NCI-H1436 (cell line): ENCODE measurements at regions not wholly inside any gene's neighbourhood (a gene's known extent, or its start where the extent isn't known, plus 50 kb on each side); places are given as distances from the start of the nearest gene placed in this dataset.

ENCODE experiments used
- DNase-seq: peaks from one replicate; lab custom pipeline; 2025; lab: John Stamatoyannopoulos, UW

DNA sequence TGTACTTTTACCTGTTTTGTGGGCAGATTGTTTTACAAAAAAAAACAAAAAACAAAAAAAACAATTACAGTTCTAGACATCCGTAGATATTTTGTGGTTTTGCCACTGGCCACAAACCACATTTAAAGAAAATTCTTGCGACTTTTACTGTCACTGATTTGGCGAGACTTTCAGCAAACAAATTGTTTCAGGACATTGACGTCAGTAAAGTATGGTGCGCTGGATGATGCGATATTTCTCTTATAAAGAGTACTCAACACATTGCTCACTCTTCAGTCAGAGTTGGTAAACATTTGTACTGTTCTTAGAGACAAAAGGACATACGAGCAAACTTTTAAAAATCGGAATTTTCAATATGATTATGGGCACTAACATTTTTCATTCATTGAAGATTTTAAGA, 229.8 kb downstream of the HAO1 start:
- DNase-seq: peak; percentile 24

- no peak for DNase-seq
These were observed 227.6 kb downstream of the HAO1 start for GRCh38 chr20:7712661-7713060.

- no peak for DNase-seq
These were observed 225.7 kb downstream of the HAO1 start for GRCh38 chr20:7714549-7714948.

DNA sequence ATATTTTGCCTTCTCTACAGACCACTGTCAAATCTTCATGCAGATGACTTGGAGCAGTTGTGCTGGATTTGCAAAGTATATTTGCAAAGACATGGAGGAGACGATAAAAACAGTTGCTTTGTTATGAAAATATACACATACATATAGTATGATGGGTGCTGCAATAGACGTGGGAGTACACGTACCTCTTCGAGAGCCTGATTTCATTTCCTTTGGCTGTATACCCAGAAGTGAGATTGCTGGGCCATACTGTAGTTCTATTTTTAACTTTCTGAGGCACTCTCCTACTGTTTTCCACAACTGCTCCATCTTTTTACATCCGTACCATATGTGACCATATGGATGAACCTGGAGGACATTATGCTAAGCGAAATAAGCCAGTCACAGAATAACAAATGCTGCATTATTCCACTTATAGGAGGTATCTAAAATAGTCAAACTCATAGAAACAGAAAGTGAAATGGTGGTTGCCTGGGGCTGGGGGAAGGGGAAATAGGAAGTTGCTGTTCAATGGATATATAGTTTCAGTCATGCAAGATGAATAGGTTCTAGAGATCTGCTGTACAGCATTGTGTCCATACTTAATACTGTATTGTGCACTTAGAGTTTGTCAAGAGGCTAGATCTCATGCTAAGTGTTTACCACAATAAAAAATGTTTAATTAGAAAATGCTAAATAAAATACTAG, 223.8 kb downstream of the HAO1 start:
- no peak for DNase-seq

DNA sequence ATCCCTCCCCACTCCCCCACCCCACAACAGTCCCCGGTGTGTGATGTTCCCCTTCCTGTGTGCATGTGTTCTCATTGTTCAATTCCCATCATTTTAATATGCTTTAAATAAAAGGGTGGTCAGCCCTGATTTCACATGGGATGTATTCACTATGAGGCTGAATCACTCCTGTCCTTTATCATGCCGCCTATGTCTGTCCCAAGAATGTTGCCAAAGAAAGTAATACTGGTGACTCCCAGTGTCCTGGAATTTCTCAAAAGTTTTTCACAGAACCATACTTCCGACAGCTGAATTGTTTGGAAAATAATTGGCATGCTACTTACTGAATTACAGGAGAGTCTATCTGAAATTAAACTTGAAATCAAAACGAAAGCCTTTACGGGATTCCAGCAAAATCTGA, 217.7 kb downstream of the HAO1 start:
- DNase-seq: no peak

DNA sequence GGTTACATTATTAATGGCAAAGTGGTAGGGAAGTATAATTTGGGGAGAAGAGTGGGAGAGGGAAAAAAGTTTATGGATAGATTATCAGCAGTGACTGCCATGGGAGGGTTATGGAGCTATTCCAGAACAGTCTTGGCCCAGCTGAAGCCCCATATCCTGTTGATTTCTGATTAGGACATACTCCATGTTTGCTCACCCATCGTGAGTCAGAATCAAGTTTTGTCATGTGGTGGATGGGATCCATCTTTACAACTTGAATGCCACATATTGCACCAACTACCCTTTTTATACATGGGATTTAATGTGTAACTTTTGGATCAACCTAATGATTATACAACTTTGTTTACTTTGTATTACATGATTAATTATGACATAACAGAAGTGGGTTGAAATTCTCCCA, 217.0 kb downstream of the HAO1 start:
- no peak for DNase-seq

DNA sequence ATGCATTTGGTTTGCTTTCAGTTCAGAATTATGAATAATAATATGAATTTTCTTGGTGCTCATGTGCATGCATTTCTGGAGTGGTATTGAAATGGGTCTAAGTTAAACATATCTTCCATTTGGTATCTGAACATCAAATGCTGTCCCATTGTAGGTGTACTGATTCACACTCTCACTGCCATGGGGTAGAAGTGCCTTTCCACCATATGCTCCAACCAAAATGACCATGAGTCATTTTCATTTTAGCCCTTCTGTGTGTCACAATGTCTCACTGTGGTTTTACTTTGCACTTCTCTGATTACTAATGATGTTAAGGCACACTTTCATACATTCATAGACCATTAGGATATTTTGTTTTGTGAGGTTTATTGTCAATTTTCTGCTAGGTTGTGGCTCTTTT, 211.9 kb downstream of the HAO1 start:
- DNase-seq: no peak

DNA sequence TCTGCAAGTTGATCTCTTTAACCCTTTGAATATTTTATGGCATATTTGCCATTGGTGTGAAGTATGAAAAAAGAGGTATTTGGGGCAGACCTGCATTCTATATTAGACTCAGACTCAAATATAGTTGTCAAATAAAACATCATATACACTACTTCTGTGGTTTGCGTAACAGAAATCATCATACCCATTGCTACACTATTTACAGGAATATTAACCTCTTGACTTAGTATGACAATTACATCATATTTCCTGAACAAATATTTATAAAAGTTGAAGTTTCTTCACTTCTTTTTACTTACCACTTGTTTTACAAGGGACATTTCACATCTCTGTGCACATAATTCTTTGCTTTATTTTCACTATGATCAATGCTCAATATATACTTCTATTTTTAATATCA, 206.0 kb downstream of the HAO1 start:
- no peak for DNase-seq

GRCh38 chr20:7736336-7736735, 203.9 kb downstream of the HAO1 start:
- no peak for DNase-seq

DNA sequence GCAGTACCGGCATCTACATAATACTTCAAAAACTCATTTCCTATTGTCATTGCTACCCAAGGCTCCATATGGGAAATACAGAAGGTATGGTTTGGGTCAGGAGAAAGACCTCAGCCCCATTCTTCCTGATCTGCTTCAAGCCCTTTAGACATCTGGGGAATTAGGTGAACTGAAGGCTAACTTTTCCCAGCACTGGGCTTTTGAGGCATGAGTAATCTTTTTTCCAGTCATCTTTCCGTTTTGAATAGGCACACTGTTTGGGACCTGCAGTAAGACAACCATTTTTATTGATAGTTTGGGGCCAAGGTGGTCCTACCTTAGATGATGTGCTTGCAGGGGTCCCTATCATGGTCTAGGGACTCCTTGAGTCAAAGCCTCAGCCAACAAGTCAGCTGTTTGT, 198.4 kb downstream of the HAO1 start:
- no peak for DNase-seq

- no peak for DNase-seq
These were observed 197.8 kb downstream of the HAO1 start for GRCh38 chr20:7742479-7742878.

DNA sequence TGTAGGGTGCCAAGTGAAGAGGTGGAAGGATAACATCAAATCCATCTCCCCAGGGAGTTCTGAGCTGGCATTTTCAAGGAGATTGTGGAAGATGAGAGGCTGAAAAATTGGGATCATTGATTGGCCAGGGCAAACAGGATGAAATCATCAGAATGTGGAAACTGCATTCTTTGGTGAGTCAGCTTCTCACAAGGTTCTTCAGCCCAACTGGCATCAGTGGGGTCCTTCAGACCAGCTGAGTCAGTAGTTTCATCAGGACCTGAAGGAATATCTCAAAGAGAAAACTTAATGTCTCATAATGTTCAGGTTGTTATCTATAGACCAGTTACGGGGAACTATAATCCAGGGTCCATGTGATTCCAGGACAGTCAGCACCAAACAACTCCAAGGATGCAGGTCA, 195.8 kb downstream of the HAO1 start:
- no peak for DNase-seq

DNA sequence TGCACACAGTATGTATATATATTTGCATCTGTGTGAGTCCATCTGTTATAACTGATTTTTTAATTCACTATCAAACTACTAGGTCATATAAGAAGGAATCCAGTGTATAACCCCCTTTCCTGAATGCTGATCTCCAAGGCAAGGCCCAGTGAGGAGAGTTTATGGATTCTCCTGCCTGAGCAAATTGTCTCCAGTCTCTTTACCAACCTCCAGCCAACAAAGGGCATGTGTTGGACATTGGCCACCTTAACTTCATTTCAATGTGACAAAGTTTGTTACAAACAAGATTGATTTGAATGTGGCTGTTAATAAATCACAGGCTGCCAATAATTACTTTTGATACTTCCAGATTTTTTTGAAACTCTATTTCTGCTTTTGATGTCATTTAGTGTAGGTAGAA, 191.6 kb downstream of the HAO1 start:
- no peak for DNase-seq

GRCh38 chr20:7754102-7754501, 186.2 kb downstream of the HAO1 start:
- no peak for DNase-seq

- DNase-seq: no peak
These were observed 181.9 kb downstream of the HAO1 start for GRCh38 chr20:7758406-7758805.

GRCh38 chr20:7760247-7761031, 179.8 kb downstream of the HAO1 start:
- DNase-seq: no peak

DNA sequence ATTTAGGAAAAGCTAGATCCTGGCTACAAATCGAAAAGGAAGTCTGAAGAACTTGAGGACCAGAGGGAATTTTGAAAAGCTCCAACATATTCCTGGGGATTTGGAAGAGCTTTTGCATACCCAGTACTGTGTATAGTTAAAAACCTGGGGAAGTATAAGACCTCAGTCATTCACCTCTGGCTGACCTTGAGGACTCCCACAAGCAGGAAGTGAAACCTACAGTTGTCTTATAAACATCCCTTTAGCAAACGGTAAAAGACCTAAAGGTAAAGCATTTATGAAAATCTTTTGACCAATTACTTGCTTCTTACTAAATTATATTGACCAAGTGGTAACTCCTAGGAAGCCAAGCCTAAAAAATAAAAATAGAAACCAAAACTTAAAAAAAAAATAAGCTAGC, 175.0 kb downstream of the HAO1 start:
- DNase-seq: no peak

GRCh38 chr20:7770046-7770445, 170.2 kb downstream of the HAO1 start:
- DNase-seq: no peak

GRCh38 chr20:7770578-7770977, 169.7 kb downstream of the HAO1 start:
- peak; percentile 40 for DNase-seq

DNA sequence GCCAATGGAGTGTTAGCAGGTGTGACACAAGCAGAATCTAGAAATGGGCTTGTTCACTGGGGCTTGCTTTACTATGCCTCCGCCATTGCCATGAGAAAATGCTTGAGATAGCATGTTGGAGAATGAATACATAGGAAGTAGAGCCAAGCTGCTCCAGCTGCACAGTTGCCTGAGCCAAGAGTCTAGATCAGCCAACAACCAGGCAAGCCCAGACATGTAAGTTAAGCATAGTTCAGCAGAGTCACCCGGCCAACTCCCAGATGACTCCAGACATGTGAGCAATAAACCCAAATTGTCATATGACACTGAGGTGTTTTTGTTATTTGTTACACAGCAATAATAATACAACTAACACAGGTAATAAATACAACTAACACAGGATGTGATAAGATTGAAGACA, 167.9 kb downstream of the HAO1 start:
- DNase-seq: peak; percentile 7

DNA sequence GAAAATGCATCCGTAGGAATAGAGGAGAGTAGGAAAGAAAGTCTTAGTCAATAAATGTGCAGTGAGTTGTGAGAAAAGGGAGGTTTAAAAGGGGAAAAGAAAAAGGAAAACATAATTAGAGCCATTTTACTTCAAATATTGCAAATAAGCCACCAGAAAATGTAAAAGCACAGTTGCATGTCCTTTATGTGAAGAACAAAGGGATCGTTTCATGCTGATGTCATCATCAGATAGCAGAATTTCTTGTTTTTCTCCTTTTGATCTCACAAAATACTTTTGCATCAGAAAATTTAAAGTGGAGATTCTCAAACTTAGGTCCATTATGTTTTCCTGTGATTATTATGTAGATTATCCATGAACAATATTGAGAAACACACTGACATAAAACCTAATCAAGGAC, 166.7 kb downstream of the HAO1 start:
- DNase-seq: no peak

- DNase-seq: no peak
These were observed 165.2 kb downstream of the HAO1 start for GRCh38 chr20:7775072-7775471.

DNA sequence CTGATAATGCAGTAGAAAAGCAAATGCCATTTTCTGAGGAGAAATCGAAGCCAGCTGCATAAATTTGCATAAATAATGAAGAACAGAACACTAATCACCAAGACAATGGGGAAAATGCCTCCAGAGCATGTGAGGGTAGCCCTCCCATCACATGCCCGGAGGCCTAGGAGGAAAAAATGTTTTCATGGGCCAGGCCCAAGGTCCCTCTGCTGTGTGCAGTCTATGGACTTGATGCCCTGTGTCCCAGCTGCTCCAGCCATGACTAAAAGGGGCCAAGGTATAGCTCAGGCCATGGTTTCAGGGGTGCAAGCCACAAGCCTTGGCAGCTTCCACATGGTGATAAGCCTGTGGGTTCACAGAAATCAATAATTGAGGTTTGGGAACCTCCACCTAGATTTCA, 164.1 kb downstream of the HAO1 start:
- DNase-seq: no peak

DNA sequence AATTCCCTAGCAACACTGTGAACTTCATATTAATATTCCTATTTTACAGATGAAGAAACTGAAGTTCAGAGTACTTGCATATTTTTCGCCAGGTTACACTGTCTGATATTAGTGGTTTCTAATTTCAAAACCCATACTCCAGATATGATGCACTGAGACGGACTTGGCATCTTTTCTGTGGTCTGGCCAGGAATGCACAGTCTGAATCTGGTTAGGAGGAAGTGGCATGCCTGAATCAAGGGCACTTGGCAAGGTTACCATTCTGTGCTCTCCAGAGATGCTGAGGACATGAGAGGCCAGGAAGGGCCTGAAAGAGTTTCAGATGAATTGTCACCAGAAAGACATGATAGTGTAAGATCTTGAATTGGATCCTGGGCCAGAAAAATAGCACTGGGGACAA, 150.1 kb downstream of the HAO1 start:
- no peak for DNase-seq
